Non-pigmented ciliary epithelial cell (primary cell): ENCODE measurements at regions not wholly inside any gene's neighbourhood (a gene's known extent, or its start where the extent isn't known, plus 50 kb on each side); places are given as distances from the start of the nearest gene placed in this dataset.

Source experiments
- DNase-seq: peaks from one replicate; pipeline ENCODE4 v3.0.0-alpha.2; 2010; ENCODE audit warnings: low read depth

DNA sequence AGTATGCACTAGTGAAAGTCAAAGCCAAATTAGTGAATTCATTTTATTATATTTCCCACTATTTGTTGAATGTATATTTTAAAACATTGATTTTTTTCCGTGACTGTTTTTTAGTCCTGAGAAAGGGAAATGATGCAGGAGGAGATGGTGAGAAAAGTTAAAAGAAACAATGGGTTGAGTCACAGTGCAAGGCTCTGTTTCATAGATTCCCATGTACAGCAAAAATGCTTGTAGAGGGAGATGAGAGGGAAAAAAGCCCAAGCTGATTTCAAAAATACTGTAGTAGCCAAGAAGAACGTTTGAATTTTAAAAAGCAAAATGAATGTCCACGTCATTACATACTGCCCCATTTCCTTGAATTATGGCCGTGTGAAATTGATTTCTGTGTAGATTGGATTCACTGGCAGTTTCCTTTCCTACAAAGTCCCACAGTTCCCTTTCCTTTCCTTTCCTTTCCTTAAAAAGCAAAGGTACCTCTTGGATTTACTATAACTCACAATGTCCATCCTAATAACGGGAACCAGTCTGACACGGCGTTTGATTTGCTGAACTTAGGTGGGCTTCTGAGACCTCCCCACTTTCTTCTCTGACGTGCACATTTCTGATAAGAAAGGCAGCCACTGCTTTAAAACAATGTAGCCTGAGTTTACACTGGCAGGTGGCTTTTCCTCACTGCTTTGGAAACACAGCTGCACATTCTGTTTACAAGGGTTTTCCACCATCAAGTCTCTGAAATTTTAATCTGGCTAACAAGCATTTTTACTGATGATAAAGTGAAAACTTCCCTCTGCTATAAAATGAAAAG, 63.7 kb downstream of the SPCS3 start:
- DNase-seq, result no peak

DNA sequence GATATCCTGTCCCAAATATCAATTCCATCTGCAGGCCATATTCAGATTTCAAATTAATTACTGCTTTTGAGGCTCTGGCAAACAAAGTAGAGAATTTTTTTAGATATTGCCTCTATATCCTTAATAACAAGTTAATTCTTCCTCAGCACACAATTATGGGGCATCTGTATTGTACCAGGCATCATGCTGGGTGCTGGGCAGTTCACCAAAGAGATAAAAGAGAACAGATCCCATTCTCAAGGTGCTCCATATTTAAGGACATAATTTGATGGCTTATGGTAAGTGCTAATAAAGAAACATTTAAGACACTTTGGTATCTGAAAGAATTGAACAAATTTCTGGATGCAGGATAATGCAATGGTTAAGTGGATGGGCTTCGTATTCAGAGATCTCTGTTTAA, 65.8 kb downstream of the SPCS3 start:
- no peak for DNase-seq

DNA sequence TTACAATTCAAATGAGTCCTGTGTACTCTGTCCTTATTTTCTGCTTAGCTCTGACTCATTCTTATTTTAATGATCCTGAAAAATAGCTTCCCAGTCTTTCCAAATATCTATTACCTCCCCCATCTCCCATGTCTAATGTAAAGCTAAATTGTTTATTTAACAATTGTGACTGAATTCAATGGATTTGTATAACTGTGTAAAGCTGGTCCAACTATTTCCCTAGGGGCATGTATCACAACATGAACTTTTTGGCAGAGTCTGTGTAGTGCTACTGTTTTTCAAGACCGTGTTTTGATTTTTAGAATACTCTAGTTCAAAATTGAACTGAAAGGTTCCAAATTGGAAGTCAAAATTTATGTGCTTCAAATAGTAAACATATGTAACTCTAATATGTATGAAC, 67.8 kb downstream of the SPCS3 start:
- DNase-seq, result no peak

DNA sequence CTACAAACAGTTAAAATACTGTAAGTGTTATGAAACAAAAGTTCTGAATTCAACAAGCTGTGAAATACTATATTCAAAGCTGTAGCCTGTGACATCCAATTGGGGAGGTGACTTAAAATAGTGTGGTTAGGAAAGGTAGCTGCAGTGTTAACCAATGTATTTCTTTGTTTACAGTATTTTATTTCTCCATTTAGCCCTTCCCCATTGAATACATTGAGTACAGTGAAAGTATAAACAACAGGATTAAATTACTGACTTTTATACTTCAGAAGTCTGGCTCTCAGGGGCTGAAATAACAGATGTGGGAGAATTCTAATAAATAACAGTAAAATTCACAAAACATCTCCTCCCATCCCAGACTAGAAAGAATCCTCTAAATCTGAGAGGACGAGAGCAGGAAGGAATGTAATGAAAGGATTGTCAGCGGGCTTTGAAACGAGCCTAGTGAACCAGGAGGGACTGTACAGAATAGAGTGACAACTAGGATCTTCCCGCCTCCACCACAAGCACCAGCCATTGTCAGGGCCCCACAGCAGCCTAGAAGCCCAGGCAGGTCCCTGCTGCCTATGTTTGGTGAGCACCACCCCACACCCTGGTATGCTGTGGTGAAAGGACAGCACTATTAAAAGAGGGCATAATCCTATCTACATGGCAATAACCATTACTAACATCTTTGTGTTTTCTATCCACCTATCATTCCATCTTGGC, 73.7 kb downstream of the SPCS3 start:
- no peak for DNase-seq

DNA sequence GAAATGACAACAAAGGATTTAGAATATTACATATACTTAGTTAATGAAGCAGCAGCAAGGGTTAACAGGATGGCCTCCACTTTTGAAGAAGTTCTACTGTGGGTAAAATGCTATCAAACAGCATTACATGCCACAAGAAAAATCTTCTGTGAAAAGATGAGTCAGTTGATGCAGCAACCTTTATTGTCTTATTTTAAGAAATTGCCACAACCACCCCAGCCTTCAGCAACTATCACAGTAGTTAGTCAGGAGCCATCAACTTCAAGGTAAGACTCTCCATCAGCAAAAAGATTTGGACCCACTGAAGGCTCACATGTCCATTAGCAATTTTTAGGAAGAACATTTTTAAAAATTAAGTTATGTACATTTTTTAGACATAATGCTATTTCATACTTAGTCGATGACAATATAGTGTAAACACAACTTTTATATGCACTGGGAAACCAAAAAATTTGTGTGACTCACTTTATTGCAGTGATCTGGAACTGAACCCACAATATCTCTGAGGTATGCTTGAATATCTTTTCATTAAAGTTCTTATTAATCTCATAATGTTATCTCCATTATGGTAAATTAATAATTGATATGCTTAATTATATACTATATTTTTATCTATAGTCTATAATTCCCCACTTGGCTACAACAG, 81.2 kb downstream of the SPCS3 start:
- no peak for DNase-seq

DNA sequence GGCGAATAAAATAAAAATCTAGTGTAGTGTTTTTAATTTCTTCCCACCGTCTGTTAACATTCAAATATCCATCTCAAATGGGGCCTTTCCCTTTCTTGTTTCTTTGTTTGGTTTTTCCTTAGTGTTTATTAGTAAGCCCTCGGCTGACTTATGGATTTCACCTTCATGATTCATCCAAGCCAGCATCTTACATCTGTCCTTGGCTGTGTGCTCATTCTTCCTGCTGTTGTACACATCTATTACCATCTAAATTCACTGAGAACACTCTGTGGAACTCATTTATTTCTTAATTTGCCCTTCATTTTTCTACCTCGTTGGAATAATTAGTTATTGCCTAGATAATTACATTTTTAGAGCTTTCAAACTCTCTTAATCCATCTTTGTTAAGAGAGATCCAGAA, 84.9 kb downstream of the SPCS3 start:
- no peak for DNase-seq

DNA sequence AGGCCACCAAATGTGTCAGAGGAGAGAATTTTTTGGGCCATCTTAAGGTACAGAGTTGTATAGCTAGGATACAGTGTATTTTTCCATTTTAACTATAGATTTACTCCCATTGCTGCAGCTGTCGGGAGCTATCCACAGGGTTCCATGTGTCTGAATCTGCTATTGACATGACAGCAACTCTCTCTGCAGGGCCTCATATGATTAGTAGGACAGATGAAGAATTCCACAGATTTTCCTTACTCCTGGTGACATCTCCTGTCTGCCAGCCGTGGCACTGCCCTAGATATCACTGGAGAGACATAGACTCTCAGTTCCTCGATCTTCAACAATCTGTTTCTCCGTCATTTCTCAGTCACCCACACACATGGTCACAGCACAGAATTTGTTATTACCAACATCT, 86.5 kb downstream of the SPCS3 start:
- DNase-seq, result no peak

DNA sequence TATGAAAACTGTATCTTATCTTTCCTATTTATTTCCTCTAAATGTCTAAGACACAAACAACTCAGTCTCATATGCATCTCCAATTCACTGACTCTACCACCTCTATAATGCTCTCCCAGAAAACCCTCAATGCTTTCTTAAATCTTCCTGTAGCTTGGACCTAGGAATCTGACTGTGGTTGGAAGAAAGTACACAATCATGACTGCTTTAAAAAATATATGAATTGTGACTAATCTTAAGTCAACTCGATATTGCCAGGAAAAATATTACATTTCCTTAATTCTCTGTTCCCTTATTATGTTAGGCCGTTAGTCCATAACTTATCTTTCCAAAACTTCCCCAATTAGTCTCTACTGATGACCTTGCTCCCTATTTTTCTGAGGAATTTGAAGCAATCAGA, 87.0 kb downstream of the SPCS3 start:
- DNase-seq, result no peak

DNA sequence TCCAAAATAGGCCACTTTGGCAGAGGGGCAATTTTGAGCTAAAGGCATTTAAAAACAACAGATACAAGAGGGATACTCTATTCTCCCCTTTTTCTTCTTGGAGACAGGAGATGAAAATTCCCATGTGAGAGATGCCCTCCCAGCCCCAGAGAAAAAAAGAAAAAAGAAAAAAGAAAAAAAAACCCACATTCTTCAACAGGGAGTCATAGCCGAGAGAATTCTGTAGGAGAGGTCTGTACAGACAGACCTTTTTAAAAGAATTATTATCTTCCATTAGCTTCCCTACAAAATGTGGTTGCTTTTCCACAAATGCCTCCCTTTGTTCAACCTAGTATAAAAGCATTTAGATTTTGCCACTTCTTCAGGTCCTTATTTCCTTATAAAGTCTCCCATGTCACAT, 89.9 kb downstream of the SPCS3 start:
- no peak for DNase-seq

DNA sequence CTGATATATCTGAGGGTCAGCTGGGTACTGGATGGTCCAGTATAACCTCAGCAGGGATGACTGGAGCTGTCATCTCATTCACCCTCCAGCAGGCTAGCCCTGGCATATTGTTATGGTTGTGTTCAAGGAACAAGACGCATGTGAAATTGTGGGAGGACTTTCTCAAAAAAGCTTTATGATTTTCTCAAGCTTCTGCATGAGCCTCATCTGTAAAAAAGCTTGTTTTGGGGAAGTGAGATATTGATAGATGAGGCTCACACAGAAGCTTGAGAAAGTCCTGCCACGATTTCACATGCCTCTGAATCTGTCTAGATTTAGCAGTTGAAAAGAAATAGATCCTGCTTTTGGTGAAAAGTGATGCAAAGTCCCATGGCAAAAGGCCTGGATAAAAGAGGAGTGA, 93.4 kb downstream of the SPCS3 start:
- DNase-seq, result no peak

DNA sequence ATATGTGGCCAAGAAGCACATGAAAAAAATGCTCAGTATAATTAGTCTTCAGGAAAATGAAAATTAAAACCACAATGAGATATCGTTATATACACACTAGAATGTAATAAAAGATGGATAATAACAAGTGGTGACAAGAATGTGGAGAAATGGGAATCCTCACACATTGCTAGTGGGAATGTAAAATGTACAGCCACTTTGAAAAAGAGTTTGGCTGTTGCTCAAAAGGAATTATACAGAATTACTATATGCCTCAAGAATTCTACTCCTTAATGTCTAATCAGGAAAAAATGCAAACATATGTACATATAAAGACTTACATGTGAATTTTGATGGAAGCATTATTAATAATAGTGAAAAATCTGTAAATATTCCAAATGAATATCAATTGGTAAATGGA, 102.2 kb downstream of the SPCS3 start:
- DNase-seq, result no peak

DNA sequence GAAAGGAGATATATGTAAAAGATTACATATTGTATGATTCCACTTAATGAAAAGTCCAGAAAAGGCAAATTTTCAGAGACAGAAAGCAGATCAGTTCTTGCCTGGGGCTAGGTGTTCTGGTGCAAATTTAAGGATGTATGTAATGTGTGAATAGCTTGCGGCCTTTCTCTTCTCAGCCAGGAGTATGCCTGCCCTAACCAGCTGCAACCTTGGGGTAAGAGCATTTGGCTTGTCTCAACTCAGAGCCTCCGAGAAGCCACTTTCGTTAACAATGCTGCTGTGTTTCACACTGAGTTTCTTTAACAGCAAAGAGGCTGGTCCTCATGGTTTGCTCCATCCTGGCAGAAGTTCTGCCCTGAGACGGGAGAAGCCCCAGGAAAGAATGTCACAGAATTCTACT, 102.7 kb downstream of the SPCS3 start:
- DNase-seq, result no peak

DNA sequence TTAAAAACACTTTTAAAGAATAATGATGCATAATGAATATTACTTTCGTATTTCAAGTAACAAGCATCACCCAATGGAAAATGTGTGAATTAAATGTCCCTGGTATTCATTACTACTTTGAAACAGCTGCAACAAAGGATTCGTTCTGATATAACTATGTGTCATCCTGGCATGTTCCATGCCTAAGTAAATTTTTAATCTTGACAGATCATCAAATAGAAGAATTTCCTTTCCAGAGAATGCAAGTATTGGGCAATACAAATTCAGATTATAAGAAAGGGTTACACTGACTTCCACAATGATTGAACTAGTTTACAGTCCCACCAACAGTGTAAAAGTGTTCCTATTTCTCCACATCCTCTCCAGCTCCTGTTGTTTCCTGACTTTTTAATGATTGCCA, 105.3 kb downstream of the SPCS3 start:
- DNase-seq, result no peak

DNA sequence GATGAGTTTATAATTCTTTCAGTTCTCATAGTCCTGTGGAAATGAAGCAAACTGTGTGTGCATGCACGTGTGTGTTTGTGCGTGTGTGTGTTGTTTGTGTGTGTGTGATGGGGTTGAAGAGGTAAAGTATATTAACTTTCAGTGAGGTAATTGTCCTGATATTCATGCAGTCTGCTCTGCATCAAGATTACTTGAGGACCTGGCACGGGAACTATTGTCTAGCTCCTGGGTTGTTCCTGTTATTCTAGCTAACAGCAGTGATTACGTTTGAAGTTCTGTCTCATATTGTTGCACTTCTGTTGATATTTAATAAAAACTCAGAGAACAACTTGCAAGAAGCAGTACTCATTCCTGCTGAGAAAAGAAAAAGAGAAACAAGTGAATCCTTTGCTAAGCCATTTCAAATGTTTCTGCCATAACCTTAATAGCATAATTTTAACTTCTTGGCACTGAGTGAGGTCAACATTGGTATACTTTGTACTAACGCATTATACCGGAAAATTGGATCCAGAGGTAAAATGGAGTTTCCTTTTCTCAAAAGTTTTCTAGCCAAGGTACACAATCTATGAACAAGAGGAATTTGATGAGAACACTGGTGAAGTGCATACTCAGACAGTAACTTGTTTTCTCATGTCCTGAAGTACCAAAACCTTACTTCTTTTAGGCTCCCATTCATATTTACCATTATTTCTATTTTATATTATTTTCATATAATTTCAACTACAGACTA, 113.2 kb downstream of the SPCS3 start:
- DNase-seq, result no peak

DNA sequence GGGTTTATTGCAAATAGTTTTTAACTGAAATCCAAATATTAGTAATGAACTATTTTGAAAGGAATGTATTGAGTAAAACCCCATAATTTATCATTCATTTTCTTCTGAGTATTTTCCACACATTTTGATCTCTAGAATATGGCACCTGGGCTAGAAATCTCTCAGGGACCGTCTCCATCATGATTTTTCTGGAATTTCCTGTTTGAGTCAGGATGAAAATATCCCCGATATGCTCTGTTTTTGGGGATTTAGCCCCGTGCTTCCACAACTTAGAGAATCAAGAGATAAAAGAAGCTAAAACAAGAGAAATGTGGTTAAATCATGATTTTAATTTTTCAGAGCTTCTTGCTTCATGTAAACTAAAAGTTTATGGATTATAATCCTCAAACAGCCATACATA, 114.2 kb downstream of the SPCS3 start:
- no peak for DNase-seq

DNA sequence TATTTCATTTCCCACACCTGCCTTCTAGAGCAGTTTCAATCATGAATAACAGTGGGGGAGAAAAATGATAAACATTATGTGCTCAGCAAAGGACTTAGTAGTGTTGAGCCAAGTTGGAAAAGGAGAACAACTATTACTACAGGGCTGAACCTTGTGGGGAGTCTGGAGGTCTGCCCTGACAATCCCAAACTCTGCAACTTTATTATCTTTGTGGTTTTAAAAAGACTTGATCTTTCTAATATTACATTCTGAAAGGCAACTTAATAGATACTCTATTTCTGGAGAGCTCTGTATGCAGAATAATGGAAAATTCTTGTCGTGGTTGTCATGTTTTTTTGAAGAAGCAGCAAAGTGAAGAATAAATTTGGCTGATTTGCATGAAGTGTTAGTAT, 116.1 kb downstream of the SPCS3 start:
- DNase-seq, result no peak

DNA sequence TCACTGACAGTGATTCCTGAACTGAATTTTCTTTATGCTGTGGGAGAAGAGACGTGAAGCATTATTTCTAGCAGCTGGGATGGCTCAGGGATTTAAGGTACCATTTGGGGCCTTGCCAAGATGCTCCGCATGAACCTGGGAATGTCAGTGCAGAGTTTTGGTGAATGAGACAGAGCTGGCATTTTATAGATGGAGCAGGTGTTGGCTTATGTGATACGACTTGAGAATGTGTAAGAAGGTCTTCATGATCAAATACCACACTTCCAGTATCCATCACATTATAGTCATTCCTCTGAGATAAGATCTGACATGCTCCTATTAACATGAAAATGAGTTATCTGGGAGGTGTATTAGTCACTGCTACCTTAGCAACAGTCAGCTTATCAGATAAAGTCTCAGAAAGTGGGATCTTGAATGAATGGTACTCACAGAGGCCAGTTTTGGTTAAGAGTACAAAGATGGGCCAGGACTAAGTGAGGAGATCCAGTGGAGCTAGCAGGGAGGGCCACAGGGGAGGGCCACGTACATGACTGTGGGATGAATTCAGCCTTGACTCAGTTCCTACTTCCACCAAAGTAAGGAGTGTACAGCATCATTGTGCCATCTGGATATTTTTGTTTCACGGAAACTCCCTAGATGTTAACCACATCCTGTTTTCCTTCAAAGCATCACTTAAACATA, 116.7 kb downstream of the SPCS3 start:
- peak; percentile 75 for DNase-seq

DNA sequence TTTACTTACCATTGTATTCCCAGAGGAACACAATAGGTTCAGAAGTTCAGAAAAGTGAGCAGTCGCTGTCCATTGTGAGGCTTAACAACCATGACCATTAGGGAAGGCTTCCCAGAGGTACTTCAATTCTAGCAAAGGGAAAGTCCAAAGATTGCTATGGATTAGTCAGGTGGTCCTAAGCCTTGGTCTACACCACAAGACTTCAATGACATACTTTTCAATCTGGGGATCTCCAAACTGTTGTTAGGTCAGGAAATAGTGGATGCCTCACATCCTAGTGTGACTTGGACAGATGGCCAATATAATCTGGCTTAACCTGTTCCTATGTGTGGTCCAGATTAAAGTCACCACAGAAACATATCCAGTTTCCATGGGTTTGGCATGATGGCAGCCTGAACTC, 118.0 kb downstream of the SPCS3 start:
- no peak for DNase-seq

DNA sequence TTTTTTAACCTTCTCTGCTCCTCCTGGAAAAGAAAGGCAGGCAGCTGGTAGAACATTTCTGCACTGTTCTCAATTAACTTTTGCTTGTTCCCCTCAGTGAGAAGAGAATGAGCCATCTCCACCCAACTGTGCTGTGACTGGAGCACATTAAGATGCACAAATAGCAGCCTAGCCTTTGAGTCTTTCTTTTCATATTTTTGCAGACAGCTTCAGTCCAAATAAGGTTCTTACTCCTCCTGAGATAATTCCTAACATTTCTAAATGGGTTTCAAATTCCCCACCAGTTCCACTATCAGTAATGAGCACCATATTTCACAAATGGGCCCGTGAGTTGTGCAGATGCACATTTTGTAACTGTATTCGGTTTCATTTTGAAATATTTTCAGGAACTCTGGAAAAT, 118.6 kb downstream of the SPCS3 start:
- no peak for DNase-seq

DNA sequence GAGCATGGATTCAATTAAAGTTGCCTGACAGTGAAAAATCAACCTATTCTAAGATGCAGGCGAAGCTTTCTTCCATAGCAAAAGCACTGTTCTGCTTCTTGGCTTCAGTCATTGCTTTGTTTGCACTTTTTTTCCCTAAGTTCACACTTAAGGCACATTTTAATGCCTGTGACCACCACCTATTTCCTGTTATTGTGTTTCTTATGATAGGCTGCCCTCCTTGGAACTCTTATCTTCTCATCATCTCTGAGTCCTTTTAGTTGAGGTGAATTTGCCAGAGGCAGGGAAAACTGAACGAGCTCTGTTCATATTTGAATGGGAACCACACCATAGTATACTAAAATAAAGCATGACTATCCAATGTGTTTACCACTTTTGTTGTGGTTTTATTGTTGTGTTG, 119.8 kb downstream of the SPCS3 start:
- DNase-seq, result no peak

DNA sequence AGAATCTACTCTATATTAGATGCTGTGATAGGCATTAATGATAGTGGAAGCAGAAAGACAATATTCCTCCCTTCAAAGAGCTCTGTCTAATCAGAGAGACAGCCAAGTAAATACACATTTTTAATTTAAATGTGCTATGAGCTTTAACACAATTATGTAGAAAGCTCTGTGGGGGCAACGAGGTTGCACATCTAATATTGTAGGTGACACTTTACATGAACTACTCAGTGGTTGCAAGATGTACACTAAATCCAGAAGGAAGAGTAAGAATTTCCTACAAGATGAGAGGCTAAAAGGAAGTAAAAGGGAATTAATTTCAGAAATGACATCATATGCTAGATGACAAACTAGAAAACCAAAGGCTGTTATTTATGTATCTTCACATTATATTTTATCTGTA, 120.9 kb downstream of the SPCS3 start:
- DNase-seq, result no peak

DNA sequence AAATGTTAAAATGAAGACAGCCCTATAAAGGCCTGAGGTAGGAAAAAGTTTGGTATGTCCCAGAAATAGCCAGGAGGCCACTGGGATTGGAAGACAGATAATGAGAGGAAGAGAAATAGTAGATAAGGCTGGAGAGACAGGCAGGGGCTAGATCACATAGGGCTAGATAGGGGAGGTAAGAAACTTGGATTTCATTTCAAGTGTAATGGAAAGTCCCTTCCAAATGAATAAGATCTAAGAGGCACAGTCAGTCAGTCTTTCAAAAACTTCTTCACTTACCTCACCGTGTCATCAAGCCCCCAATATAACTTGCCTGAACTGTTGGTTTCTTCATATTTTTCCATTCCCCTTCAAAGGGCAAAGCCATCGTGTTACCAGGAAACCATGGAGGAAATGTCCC, 121.8 kb downstream of the SPCS3 start:
- DNase-seq, result no peak
